ENCODE measurements at regions not wholly inside any gene's neighbourhood (a gene's known extent, or its start where the extent isn't known, plus 50 kb on each side); places are given as distances from the start of the nearest gene placed in this dataset.

DNA sequence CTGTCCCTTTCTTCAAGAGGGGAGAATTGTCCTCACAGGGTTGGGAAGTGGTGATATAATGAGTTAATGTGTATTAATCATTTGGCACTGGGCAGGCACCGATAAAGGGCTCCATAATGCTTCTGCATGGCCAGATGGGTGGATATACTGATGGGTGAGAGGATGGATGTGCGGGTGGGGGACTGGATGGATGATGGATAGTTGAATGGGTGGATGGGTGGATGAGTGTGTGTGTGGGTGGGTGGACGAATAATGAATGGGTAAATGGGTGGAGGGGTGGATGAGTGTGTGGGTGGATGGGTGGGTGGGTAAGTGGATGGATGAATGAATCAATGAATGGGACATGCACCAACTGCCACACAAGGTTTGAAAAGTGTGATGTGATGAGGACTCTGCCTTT is 127.2 kb downstream of the ACKR3 start:
- ChIA-PET CTCF (no interaction called here), POLR2A (ENCODE audit: low non-redundant PET) (no interaction called here)
- DNase-seq (ENCODE audit: low spot score) = no peak
- no peak overlapping the region for H3K27ac ChIP-seq
- TF ChIP-seq, protein P1, sequence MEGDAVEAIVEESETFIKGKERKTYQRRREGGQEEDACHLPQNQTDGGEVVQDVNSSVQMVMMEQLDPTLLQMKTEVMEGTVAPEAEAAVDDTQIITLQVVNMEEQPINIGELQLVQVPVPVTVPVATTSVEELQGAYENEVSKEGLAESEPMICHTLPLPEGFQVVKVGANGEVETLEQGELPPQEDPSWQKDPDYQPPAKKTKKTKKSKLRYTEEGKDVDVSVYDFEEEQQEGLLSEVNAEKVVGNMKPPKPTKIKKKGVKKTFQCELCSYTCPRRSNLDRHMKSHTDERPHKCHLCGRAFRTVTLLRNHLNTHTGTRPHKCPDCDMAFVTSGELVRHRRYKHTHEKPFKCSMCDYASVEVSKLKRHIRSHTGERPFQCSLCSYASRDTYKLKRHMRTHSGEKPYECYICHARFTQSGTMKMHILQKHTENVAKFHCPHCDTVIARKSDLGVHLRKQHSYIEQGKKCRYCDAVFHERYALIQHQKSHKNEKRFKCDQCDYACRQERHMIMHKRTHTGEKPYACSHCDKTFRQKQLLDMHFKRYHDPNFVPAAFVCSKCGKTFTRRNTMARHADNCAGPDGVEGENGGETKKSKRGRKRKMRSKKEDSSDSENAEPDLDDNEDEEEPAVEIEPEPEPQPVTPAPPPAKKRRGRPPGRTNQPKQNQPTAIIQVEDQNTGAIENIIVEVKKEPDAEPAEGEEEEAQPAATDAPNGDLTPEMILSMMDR (conservative IDR thresholded peaks at IDR 0.05; ENCODE audit: low read depth) = no peak

DNA sequence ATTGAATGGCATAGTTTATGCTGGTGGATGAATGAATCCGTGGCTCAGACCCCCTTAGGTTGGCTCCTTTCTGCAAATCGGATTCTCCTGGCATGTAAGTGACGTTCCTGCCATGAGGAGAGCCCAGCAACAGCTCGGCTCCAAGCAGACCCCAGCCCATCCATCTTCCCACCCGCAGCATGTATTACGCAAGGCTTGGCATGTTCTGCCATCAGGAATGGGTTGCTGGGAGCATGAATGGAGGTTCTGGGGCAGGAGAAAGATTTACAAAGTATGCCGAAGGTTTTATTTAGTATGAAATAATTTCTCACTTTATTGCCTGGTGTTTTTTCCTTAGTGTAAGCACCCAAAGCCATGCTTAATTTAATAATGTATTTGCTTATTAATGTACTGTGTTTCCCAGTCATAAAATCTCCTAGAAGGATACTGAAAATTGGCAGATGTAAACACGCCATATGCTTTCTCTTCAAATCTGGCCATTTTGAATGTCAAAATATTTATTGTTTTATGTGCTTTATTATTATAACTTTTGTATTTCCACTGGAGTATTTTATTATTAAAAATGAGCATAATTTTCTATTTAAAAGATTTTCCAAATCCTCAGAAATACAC is 128.5 kb downstream of the ACKR3 start:
- CTCF ChIA-PET = no interaction called here
- DNase-seq (ENCODE audit: low spot score) = no peak
- no peak overlapping the region for H3K27ac ChIP-seq
- POLR2A ChIA-PET (ENCODE audit: low non-redundant PET) = no interaction called here
- TF ChIP-seq, protein P1 (conservative IDR thresholded peaks at IDR 0.05; ENCODE audit: low read depth) = no peak

DNA sequence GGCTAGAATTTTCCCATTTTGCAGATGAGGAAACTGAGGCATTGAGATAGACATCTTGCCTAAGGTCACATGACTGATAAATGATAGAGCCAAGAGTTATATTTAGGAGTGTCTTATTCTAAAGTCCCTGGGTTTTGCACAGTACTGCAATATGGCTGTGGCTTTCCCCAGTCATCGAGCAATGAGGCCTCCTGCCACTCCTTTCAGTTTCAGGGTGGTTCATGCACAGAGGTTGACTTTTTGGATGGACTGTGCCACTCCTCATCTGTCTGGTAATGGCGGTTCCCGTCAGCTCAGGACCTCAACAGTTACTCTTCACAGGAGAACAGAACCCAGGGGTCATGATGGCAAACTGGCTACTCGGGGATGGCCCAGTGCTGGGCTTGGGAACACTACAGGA is 131.1 kb downstream of the ACKR3 start:
- ChIA-PET CTCF (no interaction called here), POLR2A (ENCODE audit: low non-redundant PET) (no interaction called here)
- no peak for DNase-seq (ENCODE audit: low spot score)
- TF ChIP-seq, protein P1 (conservative IDR thresholded peaks at IDR 0.05; ENCODE audit: low read depth) = no peak
- H3K27ac ChIP-seq = no peak overlapping the region

DNA sequence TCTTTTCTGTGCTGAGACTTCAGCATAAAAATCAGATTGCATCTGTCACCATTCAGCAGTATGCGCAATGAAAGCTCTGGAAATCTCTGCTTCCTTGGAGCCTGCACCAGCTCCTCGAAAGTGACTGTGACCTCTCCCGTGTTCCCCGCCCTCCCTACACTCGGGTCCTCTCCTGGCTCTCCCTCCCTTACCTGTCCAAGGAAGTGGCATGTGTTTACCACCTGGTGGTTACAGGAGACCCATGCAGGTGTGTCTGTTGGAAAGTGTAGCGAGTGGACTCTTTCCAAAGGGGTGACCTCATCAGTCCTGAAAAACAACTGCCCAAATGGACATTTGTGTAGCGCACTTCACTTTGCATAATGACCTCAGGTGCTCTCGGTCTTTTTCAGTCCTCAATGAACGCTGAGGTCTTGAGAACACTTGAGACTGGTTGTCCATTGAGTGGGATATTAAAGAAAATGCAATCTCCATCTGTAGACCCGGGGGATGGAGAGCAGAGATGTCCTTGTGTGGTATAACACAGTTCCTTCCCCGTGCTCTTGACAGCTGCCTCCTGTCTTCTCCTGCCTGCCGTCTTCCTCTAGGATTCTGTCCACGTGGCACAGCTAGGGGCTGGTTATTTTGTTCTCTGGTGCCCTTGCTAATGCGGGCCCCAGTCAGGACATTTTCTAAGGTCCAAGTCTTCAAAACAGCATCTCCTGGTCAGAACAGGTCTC is 133.2 kb downstream of the ACKR3 start:
- H3K27ac ChIP-seq = no peak overlapping the region
- ChIA-PET POLR2A (ENCODE audit: low non-redundant PET) (no interaction called here), CTCF (interaction anchor here (0.7 kb wide), 1 partner anchor 707 kb away, joined by 3 read pairs; no protein-coding TSS in a partner anchor)
- TF ChIP-seq, protein P1 (conservative IDR thresholded peaks at IDR 0.05; ENCODE audit: low read depth) = no peak
- DNase-seq (ENCODE audit: low spot score) = no peak

DNA sequence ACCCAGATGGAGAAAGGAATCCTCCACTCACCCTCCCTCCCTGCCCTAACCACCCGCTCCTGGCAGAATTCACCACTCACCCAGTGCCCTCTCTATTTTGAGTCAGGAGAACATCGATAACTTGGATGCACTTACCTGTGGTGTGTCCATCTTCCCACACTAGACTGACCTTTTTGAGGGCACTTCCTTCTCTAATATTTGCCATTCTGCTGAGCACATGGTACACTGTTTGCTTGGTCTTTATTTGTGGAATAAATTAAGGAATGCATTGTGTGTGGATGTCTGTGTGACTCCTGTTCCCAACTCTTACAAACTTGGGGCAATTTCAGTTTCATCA is 133.7 kb downstream of the ACKR3 start:
- TF ChIP-seq, protein P1 (conservative IDR thresholded peaks at IDR 0.05; ENCODE audit: low read depth) = no peak
- DNase-seq (ENCODE audit: low spot score) = no peak
- POLR2A ChIA-PET (ENCODE audit: low non-redundant PET) = no interaction called here
- CTCF ChIA-PET = no interaction called here
- H3K27ac ChIP-seq = no peak overlapping the region

DNA sequence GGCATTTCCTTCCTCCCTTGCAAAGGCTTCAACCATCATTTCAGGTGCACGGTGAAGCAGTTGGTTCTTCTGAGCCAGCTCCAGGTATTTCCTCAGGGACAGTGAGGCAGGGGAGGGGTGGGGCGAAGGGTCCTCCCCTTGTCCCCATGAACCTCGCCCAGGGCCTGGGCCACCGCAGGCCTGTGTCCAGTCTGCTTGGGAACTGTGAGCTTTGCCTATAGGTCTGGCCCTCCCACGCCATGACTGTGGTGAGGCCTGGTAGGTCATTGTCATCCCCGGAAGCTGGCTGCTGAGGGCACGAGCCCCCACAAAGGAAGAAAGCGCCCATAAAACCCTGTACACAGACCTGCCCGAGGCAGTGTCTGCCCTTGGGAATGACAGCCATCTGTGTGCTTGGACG is 134.3 kb downstream of the ACKR3 start:
- TF ChIP-seq, protein P1 (conservative IDR thresholded peaks at IDR 0.05; ENCODE audit: low read depth) = no peak
- no peak for DNase-seq (ENCODE audit: low spot score)
- H3K27ac ChIP-seq = no peak overlapping the region
- ChIA-PET CTCF (no interaction called here), POLR2A (ENCODE audit: low non-redundant PET) (no interaction called here)
